Right atrium auricular region (tissue), 2 donors: ENCODE measurements at regions not wholly inside any gene's neighbourhood (a gene's known extent, or its start where the extent isn't known, plus 50 kb on each side); places are given as distances from the start of the nearest gene placed in this dataset.

Source experiments
- DNase-seq: peaks from one replicate; pipeline ENCODE4 v3.0.0-alpha.2; 2019; ENCODE audit warnings: low spot score
- H3K27ac ChIP-seq, 2 donors: fragments of 200-600 bp; sonication (generic); 1 replicate in 1 of 2; 2 replicates in 1 of 2; pipeline ENCODE4 v1.5.1; 2016 to 2019
- H3K27me3 ChIP-seq, 2 donors: fragments of 200-600 bp; sonication (generic); one replicate each; pipeline versions ENCODE4 v1.5.1 to v1.6.0; 2017 to 2019
- H3K36me3 ChIP-seq: fragments of 200-600 bp; sonication (generic); one replicate; pipeline ENCODE4 v1.5.1; 2016
- H3K4me1 ChIP-seq, 2 donors: fragments of 200-600 bp; sonication (generic); one replicate each; pipeline versions ENCODE4 v1.5.1 to v1.6.0; 2017 to 2019
- H3K4me3 ChIP-seq, 2 donors: fragments of 200-600 bp; sonication (generic); 1 replicate in 1 of 2; 2 replicates in 1 of 2; pipeline ENCODE4 v1.5.1; 2017 to 2019; ENCODE audit warnings: mild to moderate bottlenecking in 1 of 2, moderate library complexity in 1 of 2
- H3K9me3 ChIP-seq, 2 donors: fragments of 200-600 bp; sonication (generic); one replicate each; pipeline ENCODE4 v1.5.1; 2019
- TF ChIP-seq, protein P1 (sequence below), 2 donors: fragments of 200-600 bp; sonication (generic); IDR thresholded peaks; one replicate each; pipeline ENCODE4 v1.5.1; 2019; ENCODE audit warnings: antibody characterized with exemption in 2 of 2

DNA sequence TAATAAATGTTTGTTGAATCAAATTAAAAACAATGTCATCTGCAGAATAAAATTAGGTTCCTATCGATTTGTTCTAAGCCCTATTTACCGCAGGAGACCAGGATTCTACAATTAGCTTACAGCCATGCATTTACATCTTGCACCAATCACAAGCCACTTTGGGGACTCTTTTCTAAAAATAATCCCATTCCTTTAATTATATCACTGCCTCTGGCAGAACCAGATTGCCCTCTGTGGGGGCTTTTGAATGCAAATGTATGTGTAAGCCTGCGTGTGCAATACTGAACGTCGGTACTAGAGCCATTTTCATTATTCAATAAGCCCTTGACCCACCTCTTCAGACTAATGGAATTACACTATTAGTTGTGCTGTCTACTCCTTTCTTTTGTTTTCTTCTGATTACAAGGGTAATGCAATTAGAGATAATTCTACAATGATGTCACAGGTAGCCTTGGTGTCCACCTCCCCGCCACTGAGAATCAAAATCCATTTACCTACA, 391.3 kb upstream of the XYLT1 start:
- no peaks in the 10 kb centered on the region for H3K27me3 ChIP-seq
- H3K36me3 ChIP-seq: no peaks in the 10 kb centered on the region
- H3K4me3 ChIP-seq: no peak overlapping the region
- DNase-seq: no peak
- H3K4me1 ChIP-seq: no peaks in the 10 kb centered on the region
- H3K27ac ChIP-seq: no peak overlapping the region
- TF ChIP-seq, protein P1, sequence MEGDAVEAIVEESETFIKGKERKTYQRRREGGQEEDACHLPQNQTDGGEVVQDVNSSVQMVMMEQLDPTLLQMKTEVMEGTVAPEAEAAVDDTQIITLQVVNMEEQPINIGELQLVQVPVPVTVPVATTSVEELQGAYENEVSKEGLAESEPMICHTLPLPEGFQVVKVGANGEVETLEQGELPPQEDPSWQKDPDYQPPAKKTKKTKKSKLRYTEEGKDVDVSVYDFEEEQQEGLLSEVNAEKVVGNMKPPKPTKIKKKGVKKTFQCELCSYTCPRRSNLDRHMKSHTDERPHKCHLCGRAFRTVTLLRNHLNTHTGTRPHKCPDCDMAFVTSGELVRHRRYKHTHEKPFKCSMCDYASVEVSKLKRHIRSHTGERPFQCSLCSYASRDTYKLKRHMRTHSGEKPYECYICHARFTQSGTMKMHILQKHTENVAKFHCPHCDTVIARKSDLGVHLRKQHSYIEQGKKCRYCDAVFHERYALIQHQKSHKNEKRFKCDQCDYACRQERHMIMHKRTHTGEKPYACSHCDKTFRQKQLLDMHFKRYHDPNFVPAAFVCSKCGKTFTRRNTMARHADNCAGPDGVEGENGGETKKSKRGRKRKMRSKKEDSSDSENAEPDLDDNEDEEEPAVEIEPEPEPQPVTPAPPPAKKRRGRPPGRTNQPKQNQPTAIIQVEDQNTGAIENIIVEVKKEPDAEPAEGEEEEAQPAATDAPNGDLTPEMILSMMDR (IDR thresholded peaks at IDR 0.05): no peak
- H3K9me3 ChIP-seq: no peaks in the 10 kb centered on the region

DNA sequence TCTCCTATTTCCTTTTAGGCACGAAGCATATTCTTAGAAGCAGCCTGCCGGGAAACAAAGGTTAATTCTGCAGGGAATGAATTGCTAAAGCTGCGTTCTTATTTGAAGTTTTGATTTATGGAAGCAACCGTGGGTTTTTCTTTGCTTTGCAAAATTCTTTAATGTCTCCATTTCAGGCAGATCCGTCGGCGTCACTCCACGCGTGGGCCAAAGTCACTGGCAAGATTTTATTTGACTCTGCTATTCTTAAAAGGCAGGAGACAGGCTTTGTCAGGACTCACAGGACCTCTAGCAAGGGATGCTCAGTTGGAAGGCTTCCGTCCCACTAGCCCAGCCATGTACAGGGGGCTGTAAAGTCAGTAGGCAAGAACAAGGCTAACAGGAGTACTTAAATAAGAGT, 387.3 kb upstream of the XYLT1 start:
- H3K36me3 ChIP-seq: no peaks in the 10 kb centered on the region
- TF ChIP-seq, protein P1 (IDR thresholded peaks at IDR 0.05): no peak
- DNase-seq: no peak
- H3K4me1 ChIP-seq: no peaks in the 10 kb centered on the region
- H3K4me3 ChIP-seq: no peak overlapping the region
- H3K9me3 ChIP-seq: no peaks in the 10 kb centered on the region
- H3K27me3 ChIP-seq: no peaks in the 10 kb centered on the region
- H3K27ac ChIP-seq: no peak overlapping the region

DNA sequence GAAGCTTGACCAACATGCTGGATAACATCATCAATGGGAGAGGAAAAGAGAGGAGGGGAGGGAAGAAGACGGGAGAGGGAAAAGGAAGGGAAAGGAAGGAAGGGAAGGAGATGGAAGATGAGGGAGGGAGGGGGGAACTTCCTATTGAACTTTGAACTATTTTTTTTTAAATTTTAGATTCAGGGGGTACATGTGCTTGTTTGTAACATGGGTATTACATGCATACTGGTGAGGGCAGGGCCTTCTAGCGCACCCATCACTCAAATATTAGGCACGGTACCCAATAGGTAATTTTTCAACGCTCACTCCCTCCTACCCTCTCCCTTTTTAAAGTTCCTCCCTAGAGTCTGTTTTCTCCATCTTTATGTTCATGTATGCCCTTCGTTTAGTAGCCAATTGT, 383.2 kb upstream of the XYLT1 start:
- no peak overlapping the region for H3K27ac ChIP-seq
- H3K9me3 ChIP-seq: no peaks in the 10 kb centered on the region
- no peaks in the 10 kb centered on the region for H3K4me1 ChIP-seq
- H3K4me3 ChIP-seq: no peak overlapping the region
- TF ChIP-seq, protein P1 (IDR thresholded peaks at IDR 0.05): no peak
- no peaks in the 10 kb centered on the region for H3K36me3 ChIP-seq
- no peaks in the 10 kb centered on the region for H3K27me3 ChIP-seq
- DNase-seq: no peak

DNA sequence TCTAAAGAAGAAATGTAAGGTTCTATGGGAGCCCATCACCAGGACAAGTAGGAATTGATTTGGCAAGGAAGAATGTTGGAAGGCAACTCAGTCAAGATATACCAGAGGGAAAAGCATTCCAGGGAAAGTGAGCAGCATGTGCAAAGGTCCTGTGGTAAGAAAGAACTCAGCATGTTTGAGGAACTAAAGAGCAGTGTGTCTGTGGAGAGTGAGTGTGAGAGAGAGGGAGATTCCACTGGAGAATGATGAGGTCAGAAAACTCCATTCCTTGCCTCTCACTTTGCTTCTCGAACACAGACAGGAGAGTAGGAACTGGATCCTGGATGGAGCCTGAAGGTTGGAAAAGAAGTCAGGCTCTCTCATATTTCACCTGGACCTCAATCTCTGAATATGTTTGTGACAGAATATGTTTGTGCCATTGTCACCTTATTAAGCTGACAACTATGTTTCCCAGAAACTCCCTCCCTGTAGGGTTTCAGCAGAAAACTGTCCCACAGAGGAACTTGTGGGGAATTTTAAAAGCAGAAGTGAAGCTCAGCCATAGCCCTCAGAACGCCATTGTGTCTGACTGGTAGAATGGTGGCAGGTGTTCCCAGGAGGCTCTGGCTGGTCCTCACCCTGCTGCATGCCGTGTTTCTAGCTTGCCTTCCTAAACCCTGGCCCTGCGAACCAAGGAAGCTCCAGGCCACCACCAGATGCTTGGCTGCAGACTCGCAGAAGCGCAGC, 382.4 kb upstream of the XYLT1 start:
- Histone ChIP-seq H3K27ac (no peak overlapping the region), H3K4me1 (no peaks in the 10 kb centered on the region), H3K36me3 (no peaks in the 10 kb centered on the region), H3K27me3 (no peaks in the 10 kb centered on the region), H3K4me3 (no peak overlapping the region), H3K9me3 (no peaks in the 10 kb centered on the region)
- TF ChIP-seq, protein P1 (IDR thresholded peaks at IDR 0.05): no peak
- DNase-seq: no peak

DNA sequence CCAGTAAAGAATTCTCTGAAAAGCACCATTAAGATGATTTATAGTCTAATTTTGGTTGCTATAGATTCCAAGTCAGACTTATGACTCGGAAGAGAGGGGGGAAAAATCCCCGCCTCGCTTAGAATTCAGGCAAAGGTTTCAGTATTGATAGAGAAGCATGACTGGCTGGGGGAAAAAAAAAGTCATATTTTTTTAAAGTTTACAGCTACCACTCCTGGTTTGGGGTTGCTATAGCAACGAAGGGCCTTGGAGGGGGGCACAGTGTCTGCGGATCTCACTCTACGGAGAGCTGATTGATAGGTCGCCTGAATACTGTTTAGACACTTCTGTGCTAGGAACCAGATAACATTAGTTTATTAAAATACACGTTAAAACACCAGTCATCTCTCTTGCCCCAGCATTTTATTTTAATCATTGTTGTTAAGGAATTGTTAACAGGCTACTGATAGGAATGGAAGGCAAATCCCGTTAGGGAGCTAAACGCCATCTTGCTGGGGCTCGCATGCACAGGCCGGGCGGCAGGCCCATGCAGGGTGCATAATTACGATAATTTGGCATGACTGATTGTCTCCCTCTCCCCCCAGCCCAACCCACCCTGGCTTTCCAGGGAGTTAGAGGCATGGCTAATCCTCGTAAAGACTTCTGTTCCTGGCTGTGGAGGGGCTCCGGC, 380.0 kb upstream of the XYLT1 start:
- Histone ChIP-seq H3K4me3 (no peak overlapping the region), H3K36me3 (no peaks in the 10 kb centered on the region), H3K27ac (no peak overlapping the region), H3K9me3 (no peaks in the 10 kb centered on the region), H3K27me3 (no peaks in the 10 kb centered on the region), H3K4me1 (no peaks in the 10 kb centered on the region)
- TF ChIP-seq, protein P1 (IDR thresholded peaks at IDR 0.05): no peak
- no peak for DNase-seq
